ENCODE measurements at regions not wholly inside any gene's neighbourhood (a gene's known extent, or its start where the extent isn't known, plus 50 kb on each side); places are given as distances from the start of the nearest gene placed in this dataset.

- Histone ChIP-seq H3K79me2 (ENCODE audit: insufficient read depth, low read length) (no peaks in the 10 kb centered on the region), H3K9ac (ENCODE audit: low read length) (no peak overlapping the region), H3K27me3 (ENCODE audit: insufficient read depth, low read length) (peaks cover under 1% of the 10 kb centered on the region), H3K36me3 (ENCODE audit: insufficient read depth, low read length) (no peaks in the 10 kb centered on the region), H3K4me3 (ENCODE audit: insufficient read depth, low read depth, low read length) (no peak overlapping the region), H3K9me3 (ENCODE audit: insufficient read depth, low read depth, low read length) (no peaks in the 10 kb centered on the region), H3K4me1 (ENCODE audit: insufficient read depth, low read length) (no peaks in the 10 kb centered on the region), H4K20me1 (ENCODE audit: insufficient read depth, low read length) (no peaks in the 10 kb centered on the region), H3K27ac (ENCODE audit: low read depth, low read length) (no peak overlapping the region), H3K4me2 (ENCODE audit: low read length) (no peak overlapping the region), H2AFZ (ENCODE audit: low read depth, low read length) (no peak overlapping the region)
- Mint-ChIP-seq H3K27ac (ENCODE audit: unreplicated experiment) (no peak overlapping the region), H3K4me1 (ENCODE audit: low read depth, unreplicated experiment) (no peaks in the 10 kb centered on the region), H3K9me3 (ENCODE audit: unreplicated experiment) (no peaks in the 10 kb centered on the region), H3K36me3 (ENCODE audit: low read depth, unreplicated experiment) (no peaks in the 10 kb centered on the region), H3K27me3 (ENCODE audit: low read depth, unreplicated experiment) (peaks cover 22% of the 10 kb centered on the region), H3K4me3 (ENCODE audit: unreplicated experiment) (no peak overlapping the region)
- TF ChIP-seq EZH2 (IDR thresholded peaks at IDR 0.05; ENCODE audit: insufficient read depth, low read length) (no peak), CTCF (IDR thresholded peaks at IDR 0.05; ENCODE audit: insufficient read depth, low read depth, low read length) (no peak)
- FAIRE-seq: no peak
- no peak for DNase-seq (ENCODE audit: low read depth)
These were observed 220.9 kb downstream of the PHETA1 start for GRCh38 chr12:111148005-111148404.

- no peak overlapping the region for H3K4me3 ChIP-seq (ENCODE audit: insufficient read depth, low read depth, low read length)
- H3K27ac Mint-ChIP-seq (ENCODE audit: unreplicated experiment): no peak overlapping the region
These were observed 222.9 kb upstream of the MYL2 start for GRCh38 chr12:111143271-111143670.

More at GRCh38 chr12:111143271-111143670, 222.9 kb upstream of the MYL2 start:
- Histone ChIP-seq H3K4me1 (ENCODE audit: insufficient read depth, low read length) (no peaks in the 10 kb centered on the region), H4K20me1 (ENCODE audit: insufficient read depth, low read length) (no peaks in the 10 kb centered on the region), H3K27me3 (ENCODE audit: insufficient read depth, low read length) (peaks cover 9% of the 10 kb centered on the region), H2AFZ (ENCODE audit: low read depth, low read length) (no peak overlapping the region), H3K4me2 (ENCODE audit: low read length) (no peak overlapping the region), H3K36me3 (ENCODE audit: insufficient read depth, low read length) (no peaks in the 10 kb centered on the region), H3K9ac (ENCODE audit: low read length) (no peak overlapping the region), H3K79me2 (ENCODE audit: insufficient read depth, low read length) (no peaks in the 10 kb centered on the region), H3K9me3 (ENCODE audit: insufficient read depth, low read depth, low read length) (no peaks in the 10 kb centered on the region), H3K27ac (ENCODE audit: low read depth, low read length) (no peak overlapping the region)
- peaks cover 3% of the 10 kb centered on the region for H3K9me3 Mint-ChIP-seq (ENCODE audit: unreplicated experiment)
- peaks cover 34% of the 10 kb centered on the region for H3K27me3 Mint-ChIP-seq (ENCODE audit: low read depth, unreplicated experiment)
- H3K36me3 Mint-ChIP-seq (ENCODE audit: low read depth, unreplicated experiment): no peaks in the 10 kb centered on the region
- H3K4me3 Mint-ChIP-seq (ENCODE audit: unreplicated experiment): no peak overlapping the region
- DNase-seq (ENCODE audit: low read depth) (no peak), FAIRE-seq (no peak)
- TF ChIP-seq EZH2 (IDR thresholded peaks at IDR 0.05; ENCODE audit: insufficient read depth, low read length): no peak
- no peak for TF ChIP-seq CTCF (IDR thresholded peaks at IDR 0.05; ENCODE audit: insufficient read depth, low read depth, low read length)
- H3K4me1 Mint-ChIP-seq (ENCODE audit: low read depth, unreplicated experiment): no peaks in the 10 kb centered on the region
